Activated CD4-positive, alpha-beta T cell treated with anti-CD3 and anti-CD28 coated beads for 1 hour (primary cell): ENCODE measurements at regions not wholly inside any gene's neighbourhood (a gene's known extent, or its start where the extent isn't known, plus 50 kb on each side); places are given as distances from the start of the nearest gene placed in this dataset.
A peak's percentile ranks its signal among the peaks of the same experiment; 100 is the strongest.

ENCODE experiments used
- DNase-seq: peaks from one replicate; pipeline ENCODE4 v3.0.0-alpha.2; 2020

- no peak for DNase-seq
Observed at GRCh38 chr17:79306424-79307318, 232.0 kb downstream of the ENGASE start.

DNA sequence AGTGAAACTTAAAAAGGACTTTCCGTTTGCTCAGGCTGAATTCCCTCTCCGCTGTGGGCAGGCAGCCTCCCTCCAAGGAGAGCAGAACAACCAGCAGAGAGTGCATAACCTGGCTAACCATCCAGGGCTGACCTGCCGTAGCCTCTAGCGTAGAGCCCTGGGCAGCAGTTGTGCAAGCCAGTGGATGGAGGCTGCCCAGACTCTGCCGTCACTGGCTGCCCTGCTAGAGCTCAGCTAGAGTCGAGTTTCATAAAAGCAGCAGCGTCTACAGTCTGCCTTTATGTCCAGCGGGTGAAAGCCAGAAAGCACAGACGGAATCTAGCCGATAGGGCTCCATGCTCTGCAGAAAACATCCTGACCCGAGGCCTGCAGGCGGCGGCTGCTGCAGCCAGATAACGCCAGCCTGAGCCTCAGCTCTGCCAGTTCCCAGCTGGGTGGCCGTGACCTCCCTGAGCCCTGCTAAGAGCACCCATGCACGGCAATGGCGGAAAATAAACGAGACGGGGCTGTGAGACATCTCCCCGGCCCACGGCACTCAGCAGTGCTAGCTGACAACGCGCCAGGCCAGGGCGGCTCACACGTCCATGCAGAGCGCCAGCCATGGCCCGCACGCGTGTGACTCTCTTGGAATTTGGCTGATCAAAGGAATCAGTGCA is 231.3 kb downstream of the ENGASE start:
- no peak for DNase-seq

GRCh38 chr17:79305376-79305767 is 230.7 kb downstream of the ENGASE start:
- DNase-seq = no peak

GRCh38 chr17:79304884-79305283 is 230.3 kb downstream of the ENGASE start:
- DNase-seq = no peak

GRCh38 chr17:79303641-79304205 is 229.1 kb downstream of the ENGASE start:
- no peak for DNase-seq

GRCh38 chr17:79301469-79301868 is 226.8 kb downstream of the ENGASE start:
- no peak for DNase-seq

DNA sequence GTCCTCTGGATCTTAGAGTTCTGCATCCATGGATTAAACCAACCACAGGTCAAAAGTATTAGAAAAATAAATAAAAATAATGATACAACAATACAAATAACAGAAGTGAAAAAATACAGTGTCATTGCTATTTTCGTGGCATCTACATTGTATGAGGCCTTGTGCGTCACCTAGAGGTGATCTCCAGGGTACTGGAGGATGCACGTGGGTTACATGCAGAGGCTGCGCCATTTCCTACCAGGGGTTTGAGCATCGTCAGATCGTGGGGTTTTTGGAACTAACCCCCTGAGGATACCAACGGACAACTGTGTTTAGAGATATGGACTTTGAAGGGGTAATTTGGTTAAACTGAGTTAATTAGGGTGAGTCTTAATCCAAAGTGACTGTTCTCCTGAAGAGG is 224.7 kb downstream of the ENGASE start:
- DNase-seq = no peak

DNA sequence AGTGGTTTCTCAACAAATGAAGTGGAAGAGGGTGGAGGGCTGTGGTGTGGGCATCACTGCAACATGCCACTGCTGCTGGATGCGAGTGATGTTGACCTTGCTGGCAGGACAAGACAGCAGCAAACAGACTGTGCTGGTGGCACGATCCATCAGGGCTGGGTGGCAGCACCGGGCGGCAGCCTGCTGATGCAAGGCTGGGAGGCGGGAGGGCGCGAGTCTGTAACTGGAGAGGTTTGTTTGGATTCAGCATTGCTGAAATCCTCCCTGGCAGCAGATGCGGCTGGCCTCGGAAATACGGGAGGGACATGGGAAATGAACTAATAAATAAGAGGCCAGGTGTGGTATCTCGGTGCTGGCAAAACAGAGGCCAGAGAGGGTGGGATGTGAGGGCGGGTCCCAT is 224.2 kb downstream of the ENGASE start:
- DNase-seq = no peak

DNA sequence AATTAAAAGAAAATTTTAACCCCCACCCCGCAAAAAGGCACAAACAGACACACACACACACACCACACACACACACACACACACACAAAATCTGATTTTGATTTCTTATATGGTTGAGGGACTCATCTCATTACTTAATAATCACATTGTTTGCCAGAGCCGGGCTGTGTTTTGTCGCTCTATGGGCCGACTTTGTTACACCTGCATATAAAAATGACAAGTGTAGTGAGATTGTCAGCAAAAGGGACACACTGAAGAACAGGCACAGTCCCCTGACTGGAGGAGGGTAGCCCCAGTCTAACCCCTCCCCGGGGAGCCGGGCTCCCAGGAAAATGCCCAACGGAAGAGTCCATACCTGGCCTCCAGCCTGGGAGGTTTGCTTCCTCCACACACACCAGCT is 221.6 kb downstream of the ENGASE start:
- no peak for DNase-seq

GRCh38 chr17:79295307-79295706 is 220.7 kb downstream of the ENGASE start:
- no peak for DNase-seq

DNA sequence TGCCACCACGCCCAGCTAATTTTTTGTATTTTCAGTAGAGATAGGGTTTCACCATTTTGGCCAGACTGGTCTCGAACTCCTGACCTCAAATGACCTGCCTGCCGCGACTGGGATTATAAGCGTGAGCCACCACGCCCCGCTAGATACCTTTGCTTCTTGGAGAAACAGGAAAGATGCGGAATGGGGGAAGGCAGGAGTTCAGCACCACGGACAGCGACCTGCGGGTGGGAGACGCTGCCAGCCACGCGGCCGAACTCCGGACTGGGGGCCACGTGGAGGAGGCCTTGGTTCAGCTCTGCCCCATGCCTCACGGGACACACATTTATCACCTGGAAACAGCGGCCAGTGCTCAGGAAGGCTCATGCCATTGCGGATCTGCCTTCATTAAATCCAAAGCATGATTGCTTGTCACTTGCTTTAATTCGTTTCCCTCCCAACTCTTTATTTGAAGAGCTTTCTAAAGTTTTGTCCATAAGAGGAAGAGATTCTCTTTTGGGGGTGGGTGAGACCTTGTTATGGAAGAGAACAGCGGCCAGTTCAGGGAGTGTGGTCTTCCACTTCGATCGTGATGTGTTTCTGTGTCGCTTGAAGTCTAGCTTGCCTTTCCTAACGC is 219.9 kb downstream of the ENGASE start:
- peak; percentile 9 for DNase-seq

- DNase-seq = no peak
Observed at GRCh38 chr17:79292501-79292900, 217.9 kb downstream of the ENGASE start.

DNA sequence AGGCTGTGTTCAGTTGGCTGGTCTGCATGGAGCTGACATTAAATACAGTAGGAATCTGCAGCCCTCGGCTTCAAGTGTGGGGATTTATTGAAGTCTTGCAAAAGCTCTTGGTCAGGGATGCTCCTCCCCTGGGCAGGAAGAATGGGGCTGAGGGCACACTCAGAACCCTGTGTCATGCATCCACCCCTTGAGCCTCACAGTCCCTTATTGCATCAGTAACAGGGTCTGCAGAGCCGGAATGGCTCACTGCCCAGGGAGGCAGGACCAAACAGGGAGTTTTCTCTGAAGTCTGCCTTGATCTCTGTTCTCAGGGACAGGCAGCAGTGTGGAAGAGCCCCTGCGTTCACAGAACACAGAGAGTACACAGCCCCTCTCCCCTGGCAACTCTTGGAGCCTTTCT is 216.8 kb downstream of the ENGASE start:
- no peak for DNase-seq

GRCh38 chr17:79290726-79291125 is 216.1 kb downstream of the ENGASE start:
- DNase-seq = no peak

GRCh38 chr17:79288950-79289349 is 214.3 kb downstream of the ENGASE start:
- DNase-seq = no peak

DNA sequence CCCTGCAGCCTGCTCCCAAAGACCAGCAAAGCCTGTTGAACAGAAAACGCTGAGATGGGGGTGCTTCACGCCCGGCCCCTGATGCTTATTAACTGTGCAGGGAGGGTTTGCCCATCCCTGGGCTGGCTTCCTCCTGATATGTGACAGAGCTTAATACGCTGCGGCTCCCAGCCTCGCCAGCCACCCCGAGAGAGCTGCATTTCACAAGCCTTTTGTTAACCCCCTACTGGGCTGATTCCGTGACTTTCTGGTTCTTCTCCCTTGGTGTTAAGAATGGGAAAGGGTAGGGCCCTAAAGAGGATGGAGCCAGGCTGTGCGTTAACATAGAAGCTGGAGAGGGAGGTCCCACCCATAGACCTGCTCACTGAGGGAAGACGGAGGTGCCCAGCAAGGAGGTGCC is 211.8 kb downstream of the ENGASE start:
- DNase-seq = no peak

DNA sequence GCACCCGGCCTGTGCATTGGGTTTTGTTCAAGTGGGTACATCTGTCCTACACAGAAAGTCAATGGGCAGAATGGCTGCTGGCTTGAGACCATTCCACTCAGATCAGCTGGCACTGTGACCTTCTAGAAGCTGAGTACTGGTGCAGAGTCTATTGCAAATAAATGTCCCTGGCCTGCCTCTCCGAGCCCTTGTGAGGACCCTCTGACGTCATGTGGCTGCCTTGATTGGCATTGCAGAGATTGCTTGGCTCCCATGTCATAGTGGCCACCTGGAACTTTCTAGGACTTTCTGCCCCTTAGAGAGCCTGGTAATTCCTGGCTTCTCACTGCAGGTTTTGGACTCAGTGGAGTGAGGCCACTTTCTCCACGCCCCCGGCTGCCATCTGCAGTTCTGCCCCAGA is 211.3 kb downstream of the ENGASE start:
- DNase-seq = no peak

- DNase-seq = no peak
Observed at GRCh38 chr17:79282294-79282693, 207.7 kb downstream of the ENGASE start.

DNA sequence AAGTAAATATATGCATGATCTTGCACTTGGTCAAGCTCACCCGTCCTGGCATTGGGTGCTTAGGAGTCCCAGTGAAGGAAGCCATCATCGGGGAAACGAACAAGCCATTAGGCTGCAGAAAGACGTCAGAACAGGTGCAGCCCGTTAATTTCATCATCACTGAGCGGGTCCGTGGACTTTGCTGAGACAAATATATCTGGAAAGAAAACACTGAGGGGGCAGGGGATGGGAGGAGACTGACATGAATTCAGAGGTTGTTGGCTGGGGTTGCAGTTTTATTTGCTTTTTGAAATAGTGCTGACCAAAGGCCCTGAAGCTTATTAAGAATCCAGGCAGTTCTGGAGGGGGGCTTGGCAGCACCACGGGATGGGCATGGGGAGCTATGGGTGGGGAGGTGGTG is 207.2 kb downstream of the ENGASE start:
- no peak for DNase-seq

- no peak for DNase-seq
Observed at GRCh38 chr17:79280866-79281572, 206.4 kb downstream of the ENGASE start.

GRCh38 chr17:79280010-79280409 is 205.4 kb downstream of the ENGASE start:
- DNase-seq = no peak

GRCh38 chr17:79279320-79279719 is 204.7 kb downstream of the ENGASE start:
- no peak for DNase-seq

GRCh38 chr17:79276821-79277220 is 202.2 kb downstream of the ENGASE start:
- no peak for DNase-seq
